ENCODE measurements at regions not wholly inside any gene's neighbourhood (a gene's known extent, or its start where the extent isn't known, plus 50 kb on each side); places are given as distances from the start of the nearest gene placed in this dataset.
"Not testable (repeated sequence)": the region's sequence is repeated elsewhere in the genome, so short reads cannot be mapped to it uniquely, and the experiment has no call there.

- TF ChIP-seq, protein P1, sequence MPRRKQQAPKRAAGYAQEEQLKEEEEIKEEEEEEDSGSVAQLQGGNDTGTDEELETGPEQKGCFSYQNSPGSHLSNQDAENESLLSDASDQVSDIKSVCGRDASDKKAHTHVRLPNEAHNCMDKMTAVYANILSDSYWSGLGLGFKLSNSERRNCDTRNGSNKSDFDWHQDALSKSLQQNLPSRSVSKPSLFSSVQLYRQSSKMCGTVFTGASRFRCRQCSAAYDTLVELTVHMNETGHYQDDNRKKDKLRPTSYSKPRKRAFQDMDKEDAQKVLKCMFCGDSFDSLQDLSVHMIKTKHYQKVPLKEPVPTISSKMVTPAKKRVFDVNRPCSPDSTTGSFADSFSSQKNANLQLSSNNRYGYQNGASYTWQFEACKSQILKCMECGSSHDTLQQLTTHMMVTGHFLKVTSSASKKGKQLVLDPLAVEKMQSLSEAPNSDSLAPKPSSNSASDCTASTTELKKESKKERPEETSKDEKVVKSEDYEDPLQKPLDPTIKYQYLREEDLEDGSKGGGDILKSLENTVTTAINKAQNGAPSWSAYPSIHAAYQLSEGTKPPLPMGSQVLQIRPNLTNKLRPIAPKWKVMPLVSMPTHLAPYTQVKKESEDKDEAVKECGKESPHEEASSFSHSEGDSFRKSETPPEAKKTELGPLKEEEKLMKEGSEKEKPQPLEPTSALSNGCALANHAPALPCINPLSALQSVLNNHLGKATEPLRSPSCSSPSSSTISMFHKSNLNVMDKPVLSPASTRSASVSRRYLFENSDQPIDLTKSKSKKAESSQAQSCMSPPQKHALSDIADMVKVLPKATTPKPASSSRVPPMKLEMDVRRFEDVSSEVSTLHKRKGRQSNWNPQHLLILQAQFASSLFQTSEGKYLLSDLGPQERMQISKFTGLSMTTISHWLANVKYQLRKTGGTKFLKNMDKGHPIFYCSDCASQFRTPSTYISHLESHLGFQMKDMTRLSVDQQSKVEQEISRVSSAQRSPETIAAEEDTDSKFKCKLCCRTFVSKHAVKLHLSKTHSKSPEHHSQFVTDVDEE (CRISPR knock-in tag; IDR thresholded peaks at IDR 0.05) = no peak
- TF ChIP-seq ZFP3 (CRISPR knock-in tag; IDR thresholded peaks at IDR 0.05) (no peak), BACH2 (CRISPR knock-in tag; IDR thresholded peaks at IDR 0.05; ENCODE audit: borderline replicate concordance) (no peak), ZNF70 (CRISPR knock-in tag; IDR thresholded peaks at IDR 0.05) (no peak), PPARA (CRISPR knock-in tag; IDR thresholded peaks at IDR 0.05; ENCODE audit: borderline replicate concordance) (no peak), TCF4 (CRISPR knock-in tag; IDR thresholded peaks at IDR 0.05; ENCODE audit: borderline replicate concordance) (no peak), RARB (CRISPR knock-in tag; IDR thresholded peaks at IDR 0.05) (no peak)
Observed at GRCh38 chr20:11502671-11503070, 415.0 kb upstream of the BTBD3 start.

DNA sequence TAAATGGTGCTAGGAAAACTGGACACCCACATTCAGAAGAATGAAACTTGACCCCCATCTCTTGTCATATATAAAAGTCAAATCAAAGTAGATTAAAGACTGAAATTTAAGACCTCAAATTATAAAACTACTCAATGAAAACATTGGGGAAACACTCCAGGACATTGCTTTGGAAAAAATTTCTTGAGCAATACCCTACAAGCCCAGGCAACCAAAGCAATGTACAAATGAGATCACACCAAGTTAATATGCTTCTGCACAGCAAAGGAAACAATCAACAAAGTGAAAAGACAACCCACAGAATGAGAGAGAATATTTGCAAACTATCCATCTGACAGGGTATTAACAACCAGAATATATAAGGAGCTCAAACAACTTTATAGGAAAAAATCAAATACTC is 407.9 kb upstream of the BTBD3 start:
- no peak for ATAC-seq
- TF ChIP-seq SNAI2 (CRISPR knock-in tag; IDR thresholded peaks at IDR 0.05) = no peak
- no peak for TF ChIP-seq CSDC2 (CRISPR knock-in tag; IDR thresholded peaks at IDR 0.05)
- no peak for TF ChIP-seq BACH2 (CRISPR knock-in tag; IDR thresholded peaks at IDR 0.05; ENCODE audit: borderline replicate concordance)
- no peak for TF ChIP-seq CREB5 (CRISPR knock-in tag; IDR thresholded peaks at IDR 0.05; ENCODE audit: low read depth)
- TF ChIP-seq, protein P2, sequence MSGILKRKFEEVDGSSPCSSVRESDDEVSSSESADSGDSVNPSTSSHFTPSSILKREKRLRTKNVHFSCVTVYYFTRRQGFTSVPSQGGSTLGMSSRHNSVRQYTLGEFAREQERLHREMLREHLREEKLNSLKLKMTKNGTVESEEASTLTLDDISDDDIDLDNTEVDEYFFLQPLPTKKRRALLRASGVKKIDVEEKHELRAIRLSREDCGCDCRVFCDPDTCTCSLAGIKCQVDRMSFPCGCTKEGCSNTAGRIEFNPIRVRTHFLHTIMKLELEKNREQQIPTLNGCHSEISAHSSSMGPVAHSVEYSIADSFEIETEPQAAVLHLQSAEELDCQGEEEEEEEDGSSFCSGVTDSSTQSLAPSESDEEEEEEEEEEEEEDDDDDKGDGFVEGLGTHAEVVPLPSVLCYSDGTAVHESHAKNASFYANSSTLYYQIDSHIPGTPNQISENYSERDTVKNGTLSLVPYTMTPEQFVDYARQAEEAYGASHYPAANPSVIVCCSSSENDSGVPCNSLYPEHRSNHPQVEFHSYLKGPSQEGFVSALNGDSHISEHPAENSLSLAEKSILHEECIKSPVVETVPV (CRISPR knock-in tag; IDR thresholded peaks at IDR 0.05) = no peak

More at GRCh38 chr20:11502671-11503070, 415.0 kb upstream of the BTBD3 start:
- no peak for ATAC-seq

DNA sequence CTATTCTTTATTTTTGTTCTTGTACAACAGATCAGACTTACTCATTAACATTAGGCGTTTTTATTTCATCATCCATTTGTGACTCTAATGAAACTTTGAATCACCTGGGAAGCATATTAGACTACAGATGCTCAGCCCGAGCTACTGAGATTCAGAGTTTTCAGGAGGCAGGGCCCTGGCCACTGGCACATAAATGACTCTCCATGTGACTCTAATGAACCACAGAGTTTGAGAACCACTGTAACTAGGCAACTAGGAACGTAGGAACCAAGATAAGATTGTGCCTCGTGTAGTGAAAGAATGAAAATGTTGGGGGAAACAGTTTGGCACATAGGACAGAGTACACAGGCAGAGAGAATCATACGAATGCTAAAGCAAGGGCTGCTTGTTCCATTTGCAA is 405.9 kb upstream of the BTBD3 start:
- TF ChIP-seq, protein P1 (CRISPR knock-in tag; IDR thresholded peaks at IDR 0.05) = no peak
- TF ChIP-seq CREB5 (CRISPR knock-in tag; IDR thresholded peaks at IDR 0.05; ENCODE audit: low read depth) (no peak), OSR1 (CRISPR knock-in tag; IDR thresholded peaks at IDR 0.05) (no peak), POU6F1 (CRISPR knock-in tag; IDR thresholded peaks at IDR 0.05; ENCODE audit: borderline replicate concordance, low read depth) (no peak), TOX (CRISPR knock-in tag; IDR thresholded peaks at IDR 0.05; ENCODE audit: borderline replicate concordance) (no peak), SNAI2 (CRISPR knock-in tag; IDR thresholded peaks at IDR 0.05) (no peak)
- TF ChIP-seq, protein P2 (CRISPR knock-in tag; IDR thresholded peaks at IDR 0.05) = no peak
- ATAC-seq = no peak

- ATAC-seq = not testable (repeated sequence)
Observed at GRCh38 chr20:11513241-11513745, 404.4 kb upstream of the BTBD3 start.
